ENCODE measurements at regions not wholly inside any gene's neighbourhood (a gene's known extent, or its start where the extent isn't known, plus 50 kb on each side); places are given as distances from the start of the nearest gene placed in this dataset.

- no peak for DNase-seq (ENCODE audit: low read depth)
- TF ChIP-seq CTCF (IDR thresholded peaks at IDR 0.05; ENCODE audit: insufficient read depth, low read depth, low read length, missing control alignments), result no peak
- H3K4me3 ChIP-seq (ENCODE audit: low read depth, low read length), result no peak overlapping the region
These were observed 218.4 kb upstream of the FN1 start for GRCh38 chr2:215654148-215654819.

- no peak overlapping the region for H3K4me3 ChIP-seq (ENCODE audit: low read depth, low read length)
- TF ChIP-seq CTCF (IDR thresholded peaks at IDR 0.05; ENCODE audit: insufficient read depth, low read depth, low read length, missing control alignments), result no peak
- DNase-seq (ENCODE audit: low read depth), result no peak
These were observed 217.6 kb upstream of the FN1 start for GRCh38 chr2:215653344-215654030.

- DNase-seq (ENCODE audit: low read depth), result no peak
- no peak overlapping the region for H3K4me3 ChIP-seq (ENCODE audit: low read depth, low read length)
- no peak for TF ChIP-seq CTCF (IDR thresholded peaks at IDR 0.05; ENCODE audit: insufficient read depth, low read depth, low read length, missing control alignments)
These were observed 216.5 kb upstream of the FN1 start for GRCh38 chr2:215652388-215652787.

- no peak overlapping the region for H3K4me3 ChIP-seq (ENCODE audit: low read depth, low read length)
- DNase-seq (ENCODE audit: low read depth), result no peak
- no peak for TF ChIP-seq CTCF (IDR thresholded peaks at IDR 0.05; ENCODE audit: insufficient read depth, low read depth, low read length, missing control alignments)
These were observed 215.5 kb upstream of the FN1 start for GRCh38 chr2:215651412-215651811.

- no peak for TF ChIP-seq CTCF (IDR thresholded peaks at IDR 0.05; ENCODE audit: insufficient read depth, low read depth, low read length, missing control alignments)
- no peak for DNase-seq (ENCODE audit: low read depth)
- H3K4me3 ChIP-seq (ENCODE audit: low read depth, low read length), result no peak overlapping the region
These were observed 208.5 kb upstream of the FN1 start for GRCh38 chr2:215644233-215644897.

GRCh38 chr2:215638687-215639086, 202.8 kb upstream of the FN1 start:
- no peak for DNase-seq (ENCODE audit: low read depth)
- no peak for TF ChIP-seq CTCF (IDR thresholded peaks at IDR 0.05; ENCODE audit: insufficient read depth, low read depth, low read length, missing control alignments)
- H3K4me3 ChIP-seq (ENCODE audit: low read depth, low read length), result no peak overlapping the region

All from GM12865 (cell line).